Chondrocyte (in vitro differentiated cells): ENCODE measurements at regions not wholly inside any gene's neighbourhood (a gene's known extent, or its start where the extent isn't known, plus 50 kb on each side); places are given as distances from the start of the nearest gene placed in this dataset.

Source experiments
- DNase-seq: peaks from one replicate; pipeline ENCODE4 v3.0.0; 2021; ENCODE audit warnings: mixed read lengths, low spot score
- H3K27ac Mint-ChIP-seq: one replicate; pipeline ENCODE4 v1.8.0; 2021; ENCODE audit warnings: mild to moderate bottlenecking, moderate library complexity, mixed read lengths; ENCODE audit not compliant: unreplicated experiment
- H3K27me3 Mint-ChIP-seq: 2 replicates; pipeline ENCODE4 v1.8.0; 2021; ENCODE audit warnings: low read depth, mixed read lengths
- H3K36me3 Mint-ChIP-seq: 2 replicates; pipeline ENCODE4 v1.8.0; 2021; ENCODE audit warnings: low read depth, mixed read lengths
- H3K4me1 Mint-ChIP-seq: 2 replicates; pipeline ENCODE4 v1.8.0; 2021; ENCODE audit warnings: low read depth, mild to moderate bottlenecking, mixed read lengths
- H3K4me3 Mint-ChIP-seq: one replicate; pipeline ENCODE4 v1.8.0; 2021; ENCODE audit warnings: mild to moderate bottlenecking, moderate library complexity, mixed read lengths; ENCODE audit not compliant: unreplicated experiment
- H3K9me3 Mint-ChIP-seq: 2 replicates; pipeline ENCODE4 v1.8.0; 2021; ENCODE audit warnings: low read depth, mixed read lengths
- CTCF ChIP-seq: fragments of 200-600 bp; sonication (generic); IDR thresholded peaks from 2 replicates; pipeline ENCODE4 v1.5.0; 2021; ENCODE audit warnings: antibody characterized with exemption, mild to moderate bottlenecking, moderate library complexity

- H3K27me3 Mint-ChIP-seq = peaks cover 2% of the 10 kb centered on the region
- no peaks in the 10 kb centered on the region for H3K36me3 Mint-ChIP-seq
- no peak overlapping the region for H3K4me3 Mint-ChIP-seq
- H3K4me1 Mint-ChIP-seq = no peaks in the 10 kb centered on the region
- peaks cover 3% of the 10 kb centered on the region for H3K9me3 Mint-ChIP-seq
- no peak for TF ChIP-seq CTCF
- H3K27ac Mint-ChIP-seq = no peak overlapping the region
- DNase-seq = no peak
Measured at GRCh38 chr2:116645155-116645554, 1169.3 kb upstream of the DDX18 start.

- H3K4me1 Mint-ChIP-seq = no peaks in the 10 kb centered on the region
- no peak for DNase-seq
- no peaks in the 10 kb centered on the region for H3K9me3 Mint-ChIP-seq
- no peak for TF ChIP-seq CTCF
- H3K27me3 Mint-ChIP-seq = peaks cover 9% of the 10 kb centered on the region
- H3K27ac Mint-ChIP-seq = no peak overlapping the region
- no peaks in the 10 kb centered on the region for H3K36me3 Mint-ChIP-seq
- no peak overlapping the region for H3K4me3 Mint-ChIP-seq
Measured at GRCh38 chr2:116668691-116669090, 1145.8 kb upstream of the DDX18 start.

GRCh38 chr2:116669782-116670181 is 1144.7 kb upstream of the DDX18 start:
- TF ChIP-seq CTCF = no peak
- Mint-ChIP-seq H3K27ac (no peak overlapping the region), H3K36me3 (no peaks in the 10 kb centered on the region), H3K4me3 (no peak overlapping the region), H3K4me1 (no peaks in the 10 kb centered on the region), H3K27me3 (peaks cover 9% of the 10 kb centered on the region), H3K9me3 (no peaks in the 10 kb centered on the region)
- no peak for DNase-seq

GRCh38 chr2:116674188-116674587 is 1140.3 kb upstream of the DDX18 start:
- no peak for TF ChIP-seq CTCF
- H3K9me3 Mint-ChIP-seq = no peaks in the 10 kb centered on the region

GRCh38 chr2:116676776-116677175 is 1137.7 kb upstream of the DDX18 start:
- H3K4me1 Mint-ChIP-seq = no peaks in the 10 kb centered on the region

More at GRCh38 chr2:116674188-116674587, 1140.3 kb upstream of the DDX18 start:
- no peak overlapping the region for H3K4me3 Mint-ChIP-seq
- no peak overlapping the region for H3K27ac Mint-ChIP-seq
- H3K36me3 Mint-ChIP-seq = no peaks in the 10 kb centered on the region
- H3K4me1 Mint-ChIP-seq = no peaks in the 10 kb centered on the region
- no peak for DNase-seq
- H3K27me3 Mint-ChIP-seq = peaks cover 13% of the 10 kb centered on the region

More at GRCh38 chr2:116676776-116677175, 1137.7 kb upstream of the DDX18 start:
- Mint-ChIP-seq H3K36me3 (no peaks in the 10 kb centered on the region), H3K27me3 (peaks cover 12% of the 10 kb centered on the region), H3K9me3 (no peaks in the 10 kb centered on the region), H3K4me3 (no peak overlapping the region), H3K27ac (no peak overlapping the region)
- no peak for DNase-seq
- TF ChIP-seq CTCF = no peak
